ENCODE measurements at regions not wholly inside any gene's neighbourhood (a gene's known extent, or its start where the extent isn't known, plus 50 kb on each side); places are given as distances from the start of the nearest gene placed in this dataset.

DNA sequence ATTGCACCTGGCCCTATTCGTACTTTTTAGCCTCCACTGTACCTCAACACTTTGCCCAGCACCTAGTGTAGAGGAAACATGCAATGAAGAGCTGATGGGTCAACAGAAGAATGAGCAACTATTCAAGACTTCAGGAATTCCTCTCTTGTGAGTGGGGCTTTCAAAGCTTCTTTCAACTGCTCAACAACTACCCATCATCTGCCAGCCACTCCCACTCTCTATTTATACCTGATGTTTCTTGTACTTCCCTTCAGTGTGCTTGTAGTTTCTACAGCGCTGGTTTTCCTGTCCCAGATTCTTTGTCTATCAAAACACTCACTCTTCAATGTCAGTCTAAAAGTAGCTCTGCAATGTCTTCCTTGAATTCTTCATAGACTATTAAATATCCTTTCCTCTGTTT lies 168.3 kb upstream of the LPP start:
- TF ChIP-seq EZH2 (IDR thresholded peaks at IDR 0.05; ENCODE audit: borderline replicate concordance, insufficient read depth, low read depth, low read length, poor library complexity, severe bottlenecking), result no peak
- TF ChIP-seq, protein P1, sequence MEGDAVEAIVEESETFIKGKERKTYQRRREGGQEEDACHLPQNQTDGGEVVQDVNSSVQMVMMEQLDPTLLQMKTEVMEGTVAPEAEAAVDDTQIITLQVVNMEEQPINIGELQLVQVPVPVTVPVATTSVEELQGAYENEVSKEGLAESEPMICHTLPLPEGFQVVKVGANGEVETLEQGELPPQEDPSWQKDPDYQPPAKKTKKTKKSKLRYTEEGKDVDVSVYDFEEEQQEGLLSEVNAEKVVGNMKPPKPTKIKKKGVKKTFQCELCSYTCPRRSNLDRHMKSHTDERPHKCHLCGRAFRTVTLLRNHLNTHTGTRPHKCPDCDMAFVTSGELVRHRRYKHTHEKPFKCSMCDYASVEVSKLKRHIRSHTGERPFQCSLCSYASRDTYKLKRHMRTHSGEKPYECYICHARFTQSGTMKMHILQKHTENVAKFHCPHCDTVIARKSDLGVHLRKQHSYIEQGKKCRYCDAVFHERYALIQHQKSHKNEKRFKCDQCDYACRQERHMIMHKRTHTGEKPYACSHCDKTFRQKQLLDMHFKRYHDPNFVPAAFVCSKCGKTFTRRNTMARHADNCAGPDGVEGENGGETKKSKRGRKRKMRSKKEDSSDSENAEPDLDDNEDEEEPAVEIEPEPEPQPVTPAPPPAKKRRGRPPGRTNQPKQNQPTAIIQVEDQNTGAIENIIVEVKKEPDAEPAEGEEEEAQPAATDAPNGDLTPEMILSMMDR (IDR thresholded peaks at IDR 0.05), result no peak

Measured in B cell (primary cell).